Muscle layer of duodenum (tissue), 2 donors: ENCODE measurements at regions not wholly inside any gene's neighbourhood (a gene's known extent, or its start where the extent isn't known, plus 50 kb on each side); places are given as distances from the start of the nearest gene placed in this dataset.

Experiments
- H3K27ac ChIP-seq: one replicate; pipeline ENCODE4 v1.7.0; 2013; ENCODE audit warnings: mild to moderate bottlenecking, low read length
- H3K27me3 ChIP-seq: one replicate; pipeline ENCODE4 v1.7.0; 2013; ENCODE audit warnings: low read depth, mild to moderate bottlenecking, control low read depth, low read length
- H3K36me3 ChIP-seq, 2 donors: one replicate each; pipeline ENCODE4 v1.7.0; 2013; ENCODE audit warnings: low read length in 2 of 2, control low read depth in 1 of 2, mild to moderate bottlenecking in 1 of 2; ENCODE audit not compliant: insufficient read depth in 2 of 2, control insufficient read depth in 1 of 2
- H3K4me1 ChIP-seq, 2 donors: one replicate each; pipeline ENCODE4 v1.7.0; 2013; ENCODE audit warnings: low read length in 2 of 2, mild to moderate bottlenecking in 2 of 2, control low read depth in 1 of 2, moderate library complexity in 1 of 2; ENCODE audit not compliant: insufficient read depth in 2 of 2, control insufficient read depth in 1 of 2
- H3K4me3 ChIP-seq, 2 donors: one replicate each; pipeline ENCODE4 v1.7.0; 2013; ENCODE audit warnings: low read length in 2 of 2, low read depth in 1 of 2, mild to moderate bottlenecking in 1 of 2
- H3K9me3 ChIP-seq, 2 donors: one replicate each; pipeline ENCODE4 v1.7.0; 2013; ENCODE audit warnings: low read length in 2 of 2, control low read depth in 1 of 2, mild to moderate bottlenecking in 1 of 2; ENCODE audit not compliant: control insufficient read depth in 1 of 2
- donor health status: healthy.

DNA sequence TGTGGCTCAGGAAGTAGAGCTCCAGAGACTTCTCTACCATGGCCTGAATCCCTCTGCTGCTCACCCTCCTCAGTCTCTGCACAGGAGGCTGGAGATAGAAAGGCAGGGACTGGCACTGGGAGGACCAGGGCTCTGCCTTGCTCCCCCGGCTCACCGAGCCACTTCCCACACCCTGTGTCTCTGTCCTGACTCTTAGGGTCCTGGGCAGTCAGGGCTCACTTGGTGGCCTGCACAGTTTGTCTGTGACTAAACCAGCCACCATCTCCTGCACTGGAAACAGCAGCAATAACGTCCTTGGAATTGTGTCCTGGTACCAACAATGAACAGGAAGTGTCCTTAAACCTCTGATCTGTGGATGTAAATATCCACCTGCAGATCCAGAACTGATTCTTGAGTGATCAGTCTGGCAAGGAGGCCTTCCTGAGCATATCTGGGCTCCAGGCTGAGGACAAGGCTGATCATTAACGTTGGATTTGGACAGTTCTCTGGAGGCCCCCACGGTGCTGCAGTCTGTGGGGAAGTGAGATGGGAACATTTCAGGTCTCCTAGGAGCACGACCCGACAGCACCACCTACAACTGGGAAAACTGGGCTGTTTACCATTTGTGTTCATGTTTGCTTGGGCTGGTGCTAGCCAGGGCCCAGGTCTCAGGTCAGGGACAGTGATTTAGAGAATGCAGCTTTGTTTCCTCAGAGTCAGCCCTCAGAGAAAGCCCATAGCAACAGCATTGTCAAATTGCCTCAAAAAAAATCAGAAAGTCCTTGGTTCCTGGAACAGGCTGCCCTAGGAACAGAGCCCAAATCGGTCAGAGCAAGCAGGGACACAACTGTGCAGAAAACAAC lies 82.5 kb downstream of the ZNF280B start:
- Histone ChIP-seq H3K27ac (no peak overlapping the region), H3K27me3 (peaks cover 4% of the 10 kb centered on the region), H3K4me3 (no peak overlapping the region), H3K9me3 (no peaks in the 10 kb centered on the region), H3K36me3 (no peaks in the 10 kb centered on the region), H3K4me1 (no peaks in the 10 kb centered on the region)

DNA sequence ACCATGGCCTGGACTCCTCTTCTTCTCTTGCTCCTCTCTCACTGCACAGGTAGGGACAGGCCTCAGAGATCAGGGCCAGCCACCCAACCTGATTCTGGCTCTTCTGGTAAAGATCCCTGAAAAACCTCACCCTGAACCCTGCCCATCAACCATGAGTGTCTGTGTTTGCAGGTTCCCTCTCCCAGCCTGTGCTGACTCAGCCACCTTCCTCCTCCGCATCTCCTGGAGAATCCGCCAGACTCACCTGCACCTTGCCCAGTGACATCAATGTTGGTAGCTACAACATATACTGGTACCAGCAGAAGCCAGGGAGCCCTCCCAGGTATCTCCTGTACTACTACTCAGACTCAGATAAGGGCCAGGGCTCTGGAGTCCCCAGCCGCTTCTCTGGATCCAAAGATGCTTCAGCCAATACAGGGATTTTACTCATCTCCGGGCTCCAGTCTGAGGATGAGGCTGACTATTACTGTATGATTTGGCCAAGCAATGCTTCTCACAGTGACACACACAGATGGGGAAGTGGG lies 80.9 kb downstream of the ZNF280B start:
- no peaks in the 10 kb centered on the region for H3K9me3 ChIP-seq
- no peaks in the 10 kb centered on the region for H3K36me3 ChIP-seq
- H3K27ac ChIP-seq: no peak overlapping the region
- H3K4me3 ChIP-seq: no peak overlapping the region
- no peaks in the 10 kb centered on the region for H3K4me1 ChIP-seq
- H3K27me3 ChIP-seq: peaks cover 4% of the 10 kb centered on the region

DNA sequence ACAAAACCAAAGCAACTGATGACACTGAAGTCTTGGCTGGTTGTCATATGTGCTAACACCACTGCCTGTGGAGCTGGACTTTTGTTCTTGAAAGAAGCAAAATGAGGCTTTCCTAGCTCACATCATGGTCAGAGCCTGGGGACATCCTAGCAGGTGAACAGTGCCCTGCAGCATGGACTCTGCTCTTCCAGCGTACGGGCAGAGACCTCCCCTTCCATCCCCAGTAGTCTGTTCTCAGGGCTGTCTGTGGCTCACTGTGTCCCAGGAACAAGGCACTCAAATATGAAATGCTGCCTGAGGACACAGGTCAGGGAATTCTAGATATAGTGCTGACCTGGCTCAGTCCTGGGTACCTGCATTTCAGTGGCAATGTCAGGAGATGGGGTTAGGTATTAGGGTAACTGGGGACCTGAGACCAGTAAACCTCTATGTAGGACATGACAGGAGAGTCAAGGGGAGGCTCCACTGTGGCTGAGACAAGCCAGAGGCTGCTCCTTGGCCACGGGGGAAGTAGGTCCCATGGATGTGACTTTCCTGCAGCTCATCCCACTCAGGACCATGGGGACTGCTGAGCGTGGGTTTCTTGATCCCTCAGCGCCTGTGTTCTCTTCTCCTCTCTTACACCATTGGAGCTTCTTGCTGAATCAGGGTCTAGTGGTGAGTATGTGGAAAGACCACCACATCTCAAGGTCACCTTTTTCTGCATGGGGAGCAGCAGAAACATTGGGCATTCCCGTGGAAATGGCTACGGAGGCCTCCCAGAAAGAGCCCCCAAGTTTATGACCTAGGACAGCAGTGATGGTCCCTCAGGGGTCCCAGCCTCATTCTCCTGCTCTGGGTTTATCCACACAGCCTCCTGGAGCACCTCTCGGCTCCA lies 80.1 kb downstream of the ZNF280B start:
- peaks cover 4% of the 10 kb centered on the region for H3K27me3 ChIP-seq
- no peak overlapping the region for H3K27ac ChIP-seq
- no peaks in the 10 kb centered on the region for H3K4me1 ChIP-seq
- H3K9me3 ChIP-seq: no peaks in the 10 kb centered on the region
- H3K4me3 ChIP-seq: no peak overlapping the region
- H3K36me3 ChIP-seq: no peaks in the 10 kb centered on the region

DNA sequence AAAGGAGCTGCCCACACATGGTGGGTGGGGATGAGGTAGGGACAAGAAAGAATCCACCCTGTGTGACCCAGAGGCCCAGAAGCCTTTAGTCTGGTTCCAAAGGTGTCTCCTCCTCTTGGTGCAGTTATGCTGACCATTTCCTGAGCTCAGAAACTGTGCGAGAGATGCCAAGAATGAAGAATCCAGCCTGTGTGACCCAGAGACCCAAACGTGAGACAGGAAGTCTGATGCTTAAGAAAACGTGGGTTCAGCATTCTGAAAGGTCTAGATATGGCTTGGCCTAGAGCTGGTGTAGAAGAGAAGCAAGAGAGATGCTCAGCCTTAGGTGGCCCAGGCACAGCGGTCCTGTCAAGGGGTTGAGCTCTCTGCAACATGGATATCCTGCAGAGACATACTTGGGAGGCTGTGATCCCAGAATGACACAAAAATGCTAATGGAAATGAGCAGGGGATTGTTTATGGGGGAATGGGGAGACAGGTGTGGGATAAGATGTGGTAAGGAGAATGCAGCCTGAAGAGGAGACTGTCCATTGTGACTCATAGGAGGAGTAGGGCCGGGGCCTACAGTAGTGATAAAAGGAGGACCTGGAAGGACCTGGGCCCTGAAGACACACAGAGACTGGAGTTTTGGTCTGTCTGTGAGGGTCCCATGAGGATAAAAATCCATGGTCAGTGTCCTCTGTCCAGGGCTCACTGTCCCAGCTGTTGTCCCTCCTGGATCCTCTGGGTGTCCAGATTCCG lies 79.0 kb downstream of the ZNF280B start:
- H3K4me1 ChIP-seq: no peaks in the 10 kb centered on the region
- no peaks in the 10 kb centered on the region for H3K36me3 ChIP-seq
- H3K4me3 ChIP-seq: no peak overlapping the region
- peaks cover 4% of the 10 kb centered on the region for H3K27me3 ChIP-seq
- no peak overlapping the region for H3K27ac ChIP-seq
- H3K9me3 ChIP-seq: no peaks in the 10 kb centered on the region

DNA sequence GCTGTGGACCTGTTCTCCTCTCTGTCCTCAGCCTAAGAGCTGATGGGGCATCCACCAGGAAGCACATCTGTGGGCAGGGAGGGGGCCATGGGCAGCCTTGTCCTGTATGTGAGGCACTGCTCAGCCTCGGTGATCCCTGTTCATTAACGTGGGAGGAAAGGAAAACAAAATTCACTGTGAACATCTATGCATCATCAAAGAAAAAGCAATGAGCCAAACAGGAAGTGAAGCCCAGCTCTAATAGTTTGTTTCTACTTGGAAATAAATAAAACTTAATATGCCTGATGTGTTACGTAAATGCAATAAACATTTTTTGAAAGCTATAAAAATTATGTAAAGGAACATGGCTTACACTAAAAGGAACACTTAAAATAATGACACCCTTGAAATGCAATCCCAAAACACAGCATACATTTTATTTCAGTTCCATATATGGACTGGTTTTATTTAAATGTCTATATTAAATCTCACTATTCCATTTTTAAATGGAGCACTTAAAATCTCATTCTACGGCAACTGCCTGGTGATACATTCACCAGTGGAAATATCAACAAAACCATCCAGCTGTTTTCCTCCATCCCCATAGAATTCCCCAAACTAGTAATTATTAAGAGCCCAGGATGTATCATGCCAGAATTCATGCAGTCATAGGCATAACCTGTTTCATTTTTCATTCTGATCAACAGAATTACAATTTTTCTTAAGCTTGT lies 78.3 kb downstream of the ZNF280B start:
- Histone ChIP-seq H3K4me3 (no peak overlapping the region), H3K27me3 (peaks cover 4% of the 10 kb centered on the region)

DNA sequence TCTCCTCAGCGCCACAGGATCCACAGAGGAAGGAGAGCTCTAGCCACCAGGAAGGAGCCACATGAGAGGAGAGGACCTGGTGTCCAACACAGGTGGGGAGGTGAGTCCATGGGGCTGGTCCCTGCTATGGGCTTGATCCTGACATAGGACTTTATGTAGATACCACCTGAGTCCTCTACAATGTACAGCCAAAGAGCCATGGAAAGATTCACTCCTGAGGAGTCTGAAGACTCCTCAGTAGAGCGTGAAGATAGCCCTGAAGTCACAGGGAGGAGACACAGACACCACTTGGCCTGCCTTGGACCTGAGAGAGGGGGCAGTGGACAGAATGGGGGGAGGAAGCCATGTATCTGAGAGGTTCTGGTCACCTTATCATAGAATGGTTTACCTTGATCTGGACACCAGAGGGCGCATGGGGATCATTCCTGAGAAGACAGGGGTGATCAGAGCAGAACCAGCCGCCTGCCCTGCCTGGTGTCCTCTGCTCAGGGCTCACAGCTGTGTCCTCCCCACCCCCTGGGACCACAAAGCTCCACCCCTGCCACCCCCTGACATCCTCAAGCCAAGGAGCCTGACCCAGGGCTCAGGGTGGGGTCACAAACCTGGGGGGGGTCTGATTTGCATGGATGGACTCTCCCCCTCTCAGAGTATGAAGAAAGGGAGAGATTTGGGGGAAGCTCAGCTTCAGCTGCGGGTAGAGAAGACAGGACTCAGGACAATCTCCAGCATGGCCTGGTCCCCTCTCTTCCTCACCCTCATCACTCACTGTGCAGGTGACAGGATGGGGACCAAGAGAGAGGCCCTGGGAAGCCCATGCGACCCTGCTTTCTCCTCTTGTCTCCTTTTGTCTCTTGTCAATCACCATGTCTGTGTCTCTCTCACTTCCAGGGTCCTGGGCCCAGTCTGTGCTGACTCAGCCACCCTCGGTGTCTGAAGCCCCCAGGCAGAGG lies 77.0 kb downstream of the ZNF280B start:
- no peak overlapping the region for H3K4me3 ChIP-seq
- H3K4me1 ChIP-seq: no peaks in the 10 kb centered on the region
- H3K27me3 ChIP-seq: peaks cover 4% of the 10 kb centered on the region
- H3K27ac ChIP-seq: no peak overlapping the region
- no peaks in the 10 kb centered on the region for H3K9me3 ChIP-seq
- no peaks in the 10 kb centered on the region for H3K36me3 ChIP-seq

More for the DNA sequence above, 78.3 kb downstream of the ZNF280B start:
- H3K27ac ChIP-seq: no peak overlapping the region
- H3K4me1 ChIP-seq: no peaks in the 10 kb centered on the region
- no peaks in the 10 kb centered on the region for H3K36me3 ChIP-seq
- H3K9me3 ChIP-seq: no peaks in the 10 kb centered on the region

DNA sequence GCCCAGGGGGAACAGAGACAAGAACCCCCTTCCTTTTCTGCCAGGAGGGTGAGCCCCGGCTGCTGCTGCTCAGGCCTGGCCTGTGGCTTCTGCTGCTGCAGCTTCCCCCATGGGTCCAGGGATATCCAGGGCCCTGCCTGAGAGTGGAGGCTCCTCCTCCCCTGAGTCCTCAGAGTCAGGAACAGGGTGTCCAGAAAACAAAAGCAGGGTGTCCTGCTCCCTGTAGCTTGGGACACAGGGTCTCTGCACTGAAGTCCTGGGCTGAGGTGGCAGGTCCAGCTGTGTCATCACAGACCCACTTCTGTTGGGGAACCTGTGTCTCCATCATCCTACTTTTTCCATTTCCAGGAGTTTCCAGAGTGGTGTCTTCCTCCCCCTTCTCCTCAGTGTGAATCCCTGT lies 76.1 kb downstream of the ZNF280B start:
- Histone ChIP-seq H3K9me3 (no peaks in the 10 kb centered on the region), H3K27me3 (no peaks in the 10 kb centered on the region)

DNA sequence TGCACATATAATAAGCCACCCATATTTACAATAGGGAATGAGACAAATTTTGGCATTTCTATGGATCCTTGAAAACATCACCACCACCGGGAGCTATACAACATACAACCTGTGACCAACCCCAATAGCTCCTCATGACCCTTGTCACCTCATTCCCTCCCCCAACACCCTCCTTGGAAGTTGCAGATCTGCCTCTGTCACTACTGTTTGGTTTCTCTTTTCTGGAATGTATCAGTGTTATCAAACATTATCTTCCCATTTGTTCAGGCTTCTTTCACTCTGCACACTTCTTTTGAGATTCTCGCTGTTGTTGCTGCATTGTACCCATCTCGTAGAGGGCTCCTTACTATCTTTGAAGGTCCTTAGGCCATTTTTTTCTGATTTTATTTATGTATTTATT lies 75.6 kb downstream of the ZNF280B start:
- no peaks in the 10 kb centered on the region for H3K27me3 ChIP-seq
- H3K36me3 ChIP-seq: no peaks in the 10 kb centered on the region
- no peaks in the 10 kb centered on the region for H3K4me1 ChIP-seq
- no peak overlapping the region for H3K27ac ChIP-seq
- no peak overlapping the region for H3K4me3 ChIP-seq
- H3K9me3 ChIP-seq: no peaks in the 10 kb centered on the region

More for the DNA sequence above, 76.1 kb downstream of the ZNF280B start:
- Histone ChIP-seq H3K4me3 (no peak overlapping the region), H3K27ac (no peak overlapping the region), H3K36me3 (no peaks in the 10 kb centered on the region), H3K4me1 (no peaks in the 10 kb centered on the region)

DNA sequence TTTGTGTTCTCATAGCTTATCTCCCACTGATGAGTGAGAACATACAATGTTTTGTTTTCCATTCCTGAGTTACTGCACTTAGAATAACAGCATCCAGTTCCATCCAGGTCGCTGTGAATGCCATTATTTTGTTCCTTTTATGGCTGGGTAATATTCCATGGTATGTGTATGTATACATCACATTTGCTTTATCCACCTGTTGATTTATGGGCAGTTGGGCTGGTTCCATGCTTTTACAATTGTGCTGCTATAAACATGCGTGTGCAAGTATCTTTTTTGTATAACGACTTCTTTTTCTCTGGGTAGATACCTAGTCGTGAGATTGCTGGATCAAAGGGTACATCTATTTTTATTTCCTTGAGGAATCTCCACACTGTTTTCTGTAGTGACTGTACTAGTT lies 74.8 kb downstream of the ZNF280B start:
- Histone ChIP-seq H3K36me3 (no peaks in the 10 kb centered on the region), H3K9me3 (no peaks in the 10 kb centered on the region), H3K4me3 (no peak overlapping the region), H3K4me1 (no peaks in the 10 kb centered on the region), H3K27me3 (no peaks in the 10 kb centered on the region), H3K27ac (no peak overlapping the region)
